LNCAP (cell line): ENCODE measurements at regions not wholly inside any gene's neighbourhood (a gene's known extent, or its start where the extent isn't known, plus 50 kb on each side); places are given as distances from the start of the nearest gene placed in this dataset.

Source experiments
- TF ChIP-seq, protein P1 (sequence below): fragments of 450-650 bp; IDR thresholded peaks from 2 replicates; pipeline ENCODE4 v1.5.1; 2017; ENCODE audit warnings: mild to moderate bottlenecking

DNA sequence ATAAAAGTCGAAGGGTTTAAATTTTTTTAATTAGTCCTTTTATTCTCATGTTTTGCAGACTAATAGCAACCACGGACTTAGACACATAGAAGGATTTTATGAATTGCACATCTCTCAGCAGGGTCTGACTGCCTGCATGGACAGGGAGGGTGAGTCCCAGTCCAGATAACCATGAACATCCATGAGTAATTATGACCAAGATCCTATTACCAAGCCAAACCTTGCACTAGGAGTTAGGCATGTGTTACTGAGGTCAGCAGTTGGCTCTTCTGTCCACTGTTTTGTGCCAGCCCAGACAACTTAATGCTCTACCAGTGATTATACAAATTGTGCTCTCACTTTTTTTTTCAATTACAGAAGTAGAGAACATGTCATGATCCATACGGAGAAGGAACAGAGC, 211.2 kb downstream of the MAFB start:
- TF ChIP-seq, protein P1, sequence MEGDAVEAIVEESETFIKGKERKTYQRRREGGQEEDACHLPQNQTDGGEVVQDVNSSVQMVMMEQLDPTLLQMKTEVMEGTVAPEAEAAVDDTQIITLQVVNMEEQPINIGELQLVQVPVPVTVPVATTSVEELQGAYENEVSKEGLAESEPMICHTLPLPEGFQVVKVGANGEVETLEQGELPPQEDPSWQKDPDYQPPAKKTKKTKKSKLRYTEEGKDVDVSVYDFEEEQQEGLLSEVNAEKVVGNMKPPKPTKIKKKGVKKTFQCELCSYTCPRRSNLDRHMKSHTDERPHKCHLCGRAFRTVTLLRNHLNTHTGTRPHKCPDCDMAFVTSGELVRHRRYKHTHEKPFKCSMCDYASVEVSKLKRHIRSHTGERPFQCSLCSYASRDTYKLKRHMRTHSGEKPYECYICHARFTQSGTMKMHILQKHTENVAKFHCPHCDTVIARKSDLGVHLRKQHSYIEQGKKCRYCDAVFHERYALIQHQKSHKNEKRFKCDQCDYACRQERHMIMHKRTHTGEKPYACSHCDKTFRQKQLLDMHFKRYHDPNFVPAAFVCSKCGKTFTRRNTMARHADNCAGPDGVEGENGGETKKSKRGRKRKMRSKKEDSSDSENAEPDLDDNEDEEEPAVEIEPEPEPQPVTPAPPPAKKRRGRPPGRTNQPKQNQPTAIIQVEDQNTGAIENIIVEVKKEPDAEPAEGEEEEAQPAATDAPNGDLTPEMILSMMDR: no peak

- TF ChIP-seq, protein P1: no peak
Measured at GRCh38 chr20:40476461-40476860, 212.6 kb downstream of the MAFB start.

- TF ChIP-seq, protein P1: no peak
Measured at GRCh38 chr20:40472905-40473304, 216.1 kb downstream of the MAFB start.

DNA sequence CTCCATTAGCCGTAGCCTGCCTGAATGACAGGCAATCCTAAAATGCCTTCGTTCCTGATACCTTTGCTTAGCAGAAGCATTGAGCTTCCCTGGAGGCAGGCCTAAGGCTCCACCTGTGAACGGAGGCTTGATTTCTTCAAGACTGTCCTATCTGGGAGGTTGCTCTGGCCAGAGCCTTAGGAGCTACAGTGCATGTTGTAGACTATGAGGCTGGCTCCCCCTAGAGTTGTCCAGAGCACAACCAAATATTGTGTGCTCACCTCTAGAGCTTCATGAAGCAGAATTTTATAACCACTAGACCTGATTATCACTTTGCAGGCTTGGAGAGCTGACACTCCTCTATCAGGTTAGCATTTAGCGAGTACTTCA, 217.8 kb downstream of the MAFB start:
- TF ChIP-seq, protein P1: peak; percentile 54; the same call in 1 of the 2 replicates

DNA sequence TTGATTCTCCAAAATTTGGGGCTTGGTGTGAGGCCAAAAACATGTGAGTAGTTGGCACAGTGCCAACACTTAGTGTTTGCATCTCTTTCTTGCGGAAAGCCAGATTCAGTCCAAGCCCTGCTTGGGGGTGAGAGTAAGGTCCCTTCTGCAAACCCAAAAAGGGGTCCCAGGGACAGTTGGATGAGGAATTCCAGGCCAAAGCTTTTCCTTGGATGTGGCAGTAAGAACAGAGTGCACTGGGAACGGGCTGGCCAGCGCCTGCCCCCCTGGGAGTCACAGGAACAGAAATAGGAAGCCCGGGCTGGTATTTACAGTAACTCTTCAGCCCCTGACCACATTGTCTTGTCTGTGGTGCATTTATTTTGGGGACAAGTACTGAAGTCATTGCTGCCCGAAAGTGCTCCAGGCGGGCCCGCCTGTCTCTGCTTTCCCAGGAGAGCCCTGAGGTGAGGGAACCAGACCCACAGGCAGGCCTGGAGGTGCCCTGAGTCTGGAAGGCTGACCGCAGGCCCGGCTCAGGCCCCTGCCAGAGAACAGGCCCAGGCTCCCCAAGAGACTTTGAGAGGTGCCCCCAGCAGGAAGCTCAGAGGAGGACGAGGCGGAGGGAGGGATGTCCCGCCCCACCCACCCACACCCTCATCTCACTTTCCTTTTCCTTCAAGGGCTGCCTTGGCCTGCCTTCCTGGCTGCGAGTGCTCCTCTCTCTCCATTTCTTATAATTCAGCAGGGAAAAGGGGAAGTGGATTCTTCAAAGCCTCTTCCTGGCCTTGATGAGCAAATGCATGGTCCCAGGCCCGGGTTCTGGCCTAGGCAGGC, 218.4 kb downstream of the MAFB start:
- TF ChIP-seq, protein P1: no peak

DNA sequence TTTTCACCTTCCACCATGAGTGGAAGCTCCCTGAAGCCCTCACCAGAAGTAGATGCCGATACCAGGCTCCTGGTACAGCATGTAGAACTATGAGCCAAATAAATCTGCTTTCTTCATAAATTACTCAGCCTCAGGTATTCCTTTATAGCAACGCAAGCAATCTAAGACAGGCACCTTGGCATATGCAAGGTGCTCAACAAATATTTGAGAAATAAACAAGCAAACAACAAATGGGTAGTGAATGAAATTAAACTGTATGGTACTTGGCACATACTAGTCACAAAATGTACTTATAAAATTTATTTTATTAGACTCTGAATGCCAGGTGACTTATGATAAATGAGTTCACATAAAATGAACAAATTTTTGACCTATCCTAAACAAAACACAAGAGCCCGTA, 220.3 kb downstream of the MAFB start:
- TF ChIP-seq, protein P1: no peak

GRCh38 chr20:40467703-40468411, 221.2 kb downstream of the MAFB start:
- TF ChIP-seq, protein P1: no peak
